ENCODE measurements at regions not wholly inside any gene's neighbourhood (a gene's known extent, or its start where the extent isn't known, plus 50 kb on each side); places are given as distances from the start of the nearest gene placed in this dataset.

- TF ChIP-seq POLR2A (IDR thresholded peaks at IDR 0.05) (no peak), CTCF (IDR thresholded peaks at IDR 0.05) (no peak)
Observed at GRCh38 chr7:106604971-106605370, 56.0 kb downstream of the CCDC71L start.
